CD4-positive, alpha-beta T cell treated with Interferon alpha-2 for 1 hour (primary cell): ENCODE measurements at regions not wholly inside any gene's neighbourhood (a gene's known extent, or its start where the extent isn't known, plus 50 kb on each side); places are given as distances from the start of the nearest gene placed in this dataset.
A peak's percentile ranks its signal among the peaks of the same experiment; 100 is the strongest.

ENCODE experiments used
- DNase-seq, 2 donors: peaks; one replicate each; pipeline ENCODE4 v3.0.0-alpha.2; 2020 to 2022

GRCh38 chr11:19558189-19558986 is 154.2 kb upstream of the NAV2 start:
- no peak for DNase-seq

GRCh38 chr11:19557720-19558140 is 154.9 kb upstream of the NAV2 start:
- peak; percentile 49 to 59 for DNase-seq

GRCh38 chr11:19557185-19557584 is 155.5 kb upstream of the NAV2 start:
- no peak for DNase-seq

- DNase-seq, result no peak
These were observed 157.4 kb upstream of the NAV2 start for GRCh38 chr11:19555266-19555665.

- peak; percentile 50 to 65 for DNase-seq
These were observed 158.8 kb upstream of the NAV2 start for GRCh38 chr11:19553683-19554333.

GRCh38 chr11:19552656-19553260 is 159.9 kb upstream of the NAV2 start:
- DNase-seq, result no peak

GRCh38 chr11:19552161-19552560 is 160.5 kb upstream of the NAV2 start:
- DNase-seq, result no peak

- DNase-seq, result no peak
These were observed 161.2 kb upstream of the NAV2 start for GRCh38 chr11:19551457-19551856.

- DNase-seq, result no peak
These were observed 165.6 kb upstream of the NAV2 start for GRCh38 chr11:19547044-19547443.

GRCh38 chr11:19546325-19546724 is 166.3 kb upstream of the NAV2 start:
- no peak for DNase-seq

- DNase-seq, result no peak
These were observed 171.1 kb upstream of the NAV2 start for GRCh38 chr11:19541521-19542049.

GRCh38 chr11:19539861-19540260 is 172.8 kb upstream of the NAV2 start:
- no peak for DNase-seq

- DNase-seq, result no peak
These were observed 174.7 kb upstream of the NAV2 start for GRCh38 chr11:19537803-19538453.

- no peak for DNase-seq
These were observed 176.5 kb upstream of the NAV2 start for GRCh38 chr11:19536131-19536530.

GRCh38 chr11:19530505-19530904 is 182.1 kb upstream of the NAV2 start:
- DNase-seq, result no peak

- DNase-seq, result no peak
These were observed 186.5 kb upstream of the NAV2 start for GRCh38 chr11:19526119-19526518.

- no peak for DNase-seq
These were observed 186.9 kb upstream of the NAV2 start for GRCh38 chr11:19525714-19526113.

GRCh38 chr11:19525276-19525675 is 187.4 kb upstream of the NAV2 start:
- DNase-seq, result no peak

- no peak for DNase-seq
These were observed 188.4 kb upstream of the NAV2 start for GRCh38 chr11:19524171-19524671.

- no peak for DNase-seq
These were observed 192.0 kb upstream of the NAV2 start for GRCh38 chr11:19520681-19521080.

GRCh38 chr11:19519912-19520641 is 192.6 kb upstream of the NAV2 start:
- no peak for DNase-seq

GRCh38 chr11:19519353-19519752 is 193.3 kb upstream of the NAV2 start:
- no peak for DNase-seq
